ENCODE measurements at regions not wholly inside any gene's neighbourhood (a gene's known extent, or its start where the extent isn't known, plus 50 kb on each side); places are given as distances from the start of the nearest gene placed in this dataset.

- no peak for DNase-seq (ENCODE audit: low read depth in 2 of 3, low spot score in 2 of 3)
These were observed 180.0 kb downstream of the MTRR start for GRCh38 chr5:8048920-8049319.

DNA sequence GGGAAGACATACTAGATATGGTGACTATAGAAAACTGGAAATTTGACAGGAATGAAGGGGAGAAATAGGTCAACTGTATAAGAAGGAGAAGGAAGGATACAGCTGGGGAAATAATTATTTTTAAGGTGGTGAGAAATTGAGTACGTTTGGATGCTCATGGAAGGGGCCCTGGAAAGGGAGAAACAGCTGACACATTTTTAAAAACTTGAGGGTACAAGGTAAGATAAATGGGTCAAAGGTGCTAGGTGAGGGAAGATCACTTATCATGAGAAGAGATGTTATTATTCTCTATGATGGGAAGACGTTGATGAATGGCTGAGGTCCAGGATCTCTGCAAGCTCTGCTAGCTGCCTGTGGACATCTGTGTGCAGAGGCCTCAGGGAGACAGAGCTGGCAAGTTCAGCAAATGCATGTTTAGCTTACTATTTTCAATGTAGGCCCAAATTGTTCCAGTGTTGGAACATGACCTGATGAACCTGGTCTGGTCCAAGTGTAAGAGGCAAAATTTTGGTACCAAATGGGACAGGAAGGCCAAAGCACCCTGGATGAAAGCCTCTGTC is 181.7 kb downstream of the MTRR start:
- no peak for DNase-seq (ENCODE audit: low read depth in 2 of 3, low spot score in 2 of 3)

- DNase-seq (ENCODE audit: low read depth in 2 of 3, low spot score in 2 of 3), result no peak
These were observed 184.3 kb downstream of the MTRR start for GRCh38 chr5:8053270-8053669.

GRCh38 chr5:8057769-8058168 is 188.8 kb downstream of the MTRR start:
- no peak for DNase-seq (ENCODE audit: low read depth in 2 of 3, low spot score in 2 of 3)

DNA sequence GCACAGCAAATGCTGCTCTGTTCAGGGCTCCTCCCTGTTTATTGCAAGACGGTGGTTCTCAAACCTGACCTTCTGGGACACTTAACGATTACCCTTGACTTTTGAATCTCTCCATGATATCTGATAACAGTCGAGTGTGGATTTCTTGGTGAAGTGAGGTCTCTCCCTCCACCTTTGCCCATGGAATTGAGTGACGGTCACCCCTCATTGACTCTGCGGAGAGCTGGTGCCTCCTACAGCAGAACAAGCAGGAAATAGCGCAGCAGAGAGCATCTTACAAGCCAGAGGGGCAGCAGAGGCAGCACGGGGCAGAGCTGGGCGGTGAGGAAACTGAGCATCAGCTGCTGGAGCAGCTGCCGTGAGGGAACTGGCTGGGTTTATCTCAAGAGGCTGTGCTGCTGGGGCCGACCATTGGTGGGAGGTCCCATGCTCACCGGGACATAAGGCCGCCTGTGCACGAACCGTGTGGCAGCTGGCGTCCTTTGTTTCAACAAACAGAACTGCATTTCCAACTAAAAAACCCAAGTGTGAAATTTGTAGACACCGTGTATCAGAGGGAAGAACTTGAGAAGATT is 189.8 kb downstream of the MTRR start:
- DNase-seq (ENCODE audit: low read depth in 2 of 3, low spot score in 2 of 3), result no peak

DNA sequence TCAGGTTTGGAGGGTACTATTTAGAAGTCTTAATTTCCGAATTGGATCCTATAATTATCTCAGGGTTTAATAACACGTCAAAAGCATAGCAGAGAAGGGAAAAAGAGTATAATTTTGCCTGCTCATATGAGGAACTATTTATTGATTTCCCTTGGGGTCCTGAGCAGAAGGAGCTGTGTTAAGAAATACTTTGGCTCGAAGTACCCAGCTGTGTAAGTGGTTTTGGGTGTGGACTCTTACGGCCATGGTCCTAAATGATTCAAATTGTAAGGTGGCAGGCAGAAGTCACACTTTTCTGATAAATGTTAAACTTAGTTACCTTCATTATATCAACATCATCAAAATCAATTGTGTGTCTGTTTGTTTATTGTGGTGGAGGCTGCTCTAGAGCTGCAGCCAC is 190.4 kb downstream of the MTRR start:
- no peak for DNase-seq (ENCODE audit: low read depth in 2 of 3, low spot score in 2 of 3)

DNA sequence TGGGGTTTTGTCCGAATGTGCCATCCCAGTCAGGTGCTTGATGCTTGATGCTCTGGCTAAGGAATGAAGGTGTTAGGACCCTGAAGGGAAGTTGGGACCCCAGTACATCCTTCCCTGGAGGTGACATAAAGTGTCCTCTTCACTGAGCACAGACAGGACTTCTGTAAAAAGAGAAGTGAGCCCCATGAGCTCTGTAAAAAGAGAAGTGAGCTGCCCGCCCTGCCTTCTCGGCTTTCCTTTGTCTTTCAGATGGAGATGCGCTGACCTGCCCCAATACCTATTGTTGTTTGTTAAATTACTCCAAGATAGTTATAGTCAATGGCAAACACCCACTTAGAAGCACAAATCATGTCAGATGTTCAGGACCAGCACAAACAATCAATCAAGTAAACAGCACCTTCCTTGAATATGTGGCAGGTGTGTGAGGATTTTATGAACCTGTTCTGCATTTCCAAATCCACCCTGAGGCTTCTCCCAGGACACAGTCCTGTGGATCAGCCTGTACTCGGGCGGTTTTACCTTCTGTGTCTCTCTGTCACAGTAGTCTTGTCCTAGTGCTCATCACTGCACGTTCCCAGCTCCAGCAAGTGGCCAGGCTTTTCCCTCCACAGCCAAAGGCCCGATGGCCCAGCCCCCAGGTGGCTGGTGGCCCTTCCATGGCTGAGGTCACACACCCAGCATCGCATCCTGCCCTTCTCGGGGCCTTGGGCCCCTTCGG is 191.4 kb downstream of the MTRR start:
- DNase-seq (ENCODE audit: low read depth in 2 of 3, low spot score in 2 of 3), result no peak

GRCh38 chr5:8060953-8061429 is 192.0 kb downstream of the MTRR start:
- no peak for DNase-seq (ENCODE audit: low read depth in 2 of 3, low spot score in 2 of 3)

GRCh38 chr5:8062521-8062920 is 193.6 kb downstream of the MTRR start:
- DNase-seq (ENCODE audit: low read depth in 2 of 3, low spot score in 2 of 3), result no peak

GRCh38 chr5:8068078-8068477 is 199.1 kb downstream of the MTRR start:
- DNase-seq (ENCODE audit: low read depth in 2 of 3, low spot score in 2 of 3), result no peak

GRCh38 chr5:8070138-8070537 is 201.2 kb downstream of the MTRR start:
- DNase-seq (ENCODE audit: low read depth in 2 of 3, low spot score in 2 of 3), result no peak

DNA sequence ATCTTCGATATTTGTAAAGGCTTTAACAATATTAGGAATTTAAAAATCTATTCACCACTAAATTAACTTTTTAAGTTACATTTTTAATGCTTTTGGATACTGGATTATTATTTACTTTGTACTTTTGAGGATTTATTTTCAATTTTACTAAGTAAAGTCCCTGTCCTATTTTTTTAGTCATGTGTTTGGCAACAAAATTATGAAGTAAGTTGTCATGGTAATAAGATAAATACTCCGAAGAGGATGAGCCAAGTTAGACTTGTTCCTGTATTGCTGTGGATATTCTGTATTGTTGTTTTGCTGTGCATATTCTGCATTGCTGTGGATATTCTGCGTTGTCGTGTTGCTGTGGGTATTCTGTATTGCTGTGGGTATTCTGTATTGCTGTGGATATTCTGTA is 210.1 kb downstream of the MTRR start:
- DNase-seq (ENCODE audit: low read depth in 2 of 3, low spot score in 2 of 3), result no peak

DNA sequence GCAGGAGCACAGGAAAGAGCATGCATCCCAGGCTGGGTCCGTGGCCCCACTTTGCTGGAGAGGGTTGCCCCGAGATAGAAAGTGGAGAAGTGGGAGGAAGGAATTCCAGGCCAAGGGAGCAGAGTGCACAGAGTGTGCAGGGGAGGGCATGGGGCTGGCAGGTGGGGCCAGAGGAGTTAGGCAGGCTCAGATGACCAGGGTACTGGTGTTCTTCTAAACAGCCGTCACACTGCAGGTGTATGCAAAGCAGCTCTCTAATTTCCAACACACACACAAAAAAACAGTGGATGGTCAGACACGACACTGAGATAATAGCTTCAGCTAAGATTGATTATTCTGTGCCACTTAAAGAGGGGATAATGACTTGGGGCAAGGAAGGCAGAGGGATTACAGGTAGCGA is 212.2 kb downstream of the MTRR start:
- no peak for DNase-seq (ENCODE audit: low read depth in 2 of 3, low spot score in 2 of 3)

DNA sequence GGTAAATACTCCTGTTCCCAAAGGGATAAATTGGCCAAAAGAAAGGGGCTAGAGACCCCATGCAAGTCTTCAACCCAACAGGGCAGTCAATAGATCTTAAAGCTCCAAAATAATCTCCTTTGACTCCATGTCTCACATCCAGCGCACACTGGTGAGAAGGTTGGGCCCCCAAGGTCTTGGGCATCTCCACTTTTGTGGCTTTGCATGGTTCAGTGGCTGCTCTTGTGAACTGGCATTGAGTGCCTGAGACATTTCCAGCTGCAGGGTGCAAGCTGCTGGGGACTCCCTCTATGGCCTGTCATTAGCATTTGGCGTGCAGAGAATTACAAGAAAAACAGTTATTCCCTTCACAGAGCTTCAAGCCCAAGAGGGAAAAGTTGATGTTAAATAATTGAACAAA is 224.7 kb downstream of the MTRR start:
- DNase-seq (ENCODE audit: low read depth in 2 of 3, low spot score in 2 of 3), result no peak

GRCh38 chr5:8094304-8094703 is 225.4 kb downstream of the MTRR start:
- DNase-seq (ENCODE audit: low read depth in 2 of 3, low spot score in 2 of 3), result no peak

DNA sequence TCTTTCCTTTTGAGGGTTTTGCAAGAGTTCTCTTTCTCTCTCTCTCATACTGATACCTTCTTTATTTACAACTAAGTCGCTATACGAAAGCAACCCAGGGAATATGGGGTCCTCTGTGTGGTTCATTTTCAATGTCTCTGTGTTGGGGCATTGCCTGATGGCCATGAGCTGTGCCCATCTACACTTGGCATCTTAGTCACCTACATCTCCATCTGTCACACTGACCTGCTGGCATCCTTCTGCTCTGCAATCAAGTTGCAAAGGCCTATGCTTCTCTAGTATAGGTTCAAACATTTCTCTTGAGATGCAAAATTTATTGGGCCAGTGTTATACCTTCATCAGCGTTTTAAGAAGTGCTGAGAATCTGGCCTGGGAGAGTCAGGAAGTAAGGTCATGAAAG is 228.2 kb downstream of the MTRR start:
- DNase-seq (ENCODE audit: low read depth in 2 of 3, low spot score in 2 of 3), result no peak

DNA sequence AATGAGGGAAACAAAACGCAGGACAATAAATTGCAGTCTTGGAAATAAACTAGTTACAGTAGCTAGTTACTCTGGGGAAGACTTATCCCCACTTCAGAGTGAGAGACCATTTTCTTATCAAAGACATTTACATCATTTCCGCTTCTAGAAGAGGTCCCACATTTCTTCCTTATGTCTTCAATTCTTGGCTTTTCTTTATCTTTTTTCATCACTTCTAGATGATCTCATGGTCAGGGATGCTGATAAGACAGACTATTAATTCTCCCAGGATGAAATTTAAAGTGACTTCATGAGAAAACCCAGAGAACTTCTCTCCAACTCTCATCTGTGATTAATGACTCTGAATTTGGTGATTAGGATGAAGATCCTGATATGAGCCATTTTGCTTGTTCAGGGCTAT is 229.1 kb downstream of the MTRR start:
- no peak for DNase-seq (ENCODE audit: low read depth in 2 of 3, low spot score in 2 of 3)

DNA sequence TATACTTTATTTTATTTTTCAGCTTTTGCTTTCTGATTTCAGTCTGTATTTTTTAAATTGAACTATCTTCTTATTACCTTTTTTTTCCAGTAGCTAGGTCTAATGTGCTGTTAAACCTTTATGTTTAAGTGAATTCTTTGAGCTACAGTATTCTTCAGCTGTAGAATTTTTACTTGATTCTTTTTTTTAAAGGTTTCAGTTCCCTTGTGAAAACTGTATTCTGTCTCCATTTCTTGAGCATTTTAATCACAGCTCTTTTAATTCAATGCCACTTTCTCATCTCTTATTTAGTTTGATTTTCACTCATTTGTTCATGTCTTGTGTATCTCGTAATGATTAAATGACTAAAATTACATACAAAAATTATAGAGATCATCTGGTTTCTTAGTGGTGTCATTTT is 233.8 kb downstream of the MTRR start:
- DNase-seq (ENCODE audit: low read depth in 2 of 3, low spot score in 2 of 3), result no peak

- DNase-seq (ENCODE audit: low read depth in 2 of 3, low spot score in 2 of 3), result no peak
These were observed 245.8 kb downstream of the MTRR start for GRCh38 chr5:8114597-8115266.

GRCh38 chr5:8123559-8123958 is 254.6 kb downstream of the MTRR start:
- DNase-seq (ENCODE audit: low read depth in 2 of 3, low spot score in 2 of 3), result no peak

- no peak for DNase-seq (ENCODE audit: low read depth in 2 of 3, low spot score in 2 of 3)
These were observed 265.7 kb downstream of the MTRR start for GRCh38 chr5:8134609-8135008.

GRCh38 chr5:8135742-8136141 is 266.8 kb downstream of the MTRR start:
- DNase-seq (ENCODE audit: low read depth in 2 of 3, low spot score in 2 of 3), result no peak
